CD8-positive, alpha-beta memory T cell (primary cell): ENCODE measurements at regions not wholly inside any gene's neighbourhood (a gene's known extent, or its start where the extent isn't known, plus 50 kb on each side); places are given as distances from the start of the nearest gene placed in this dataset.
"Not testable (repeated sequence)": the region's sequence is repeated elsewhere in the genome, so short reads cannot be mapped to it uniquely, and the experiment has no call there.

Experiments
- CTCF ChIA-PET: fragments of 350-600 bp; sonication (Branson Sonifier 250); formaldehyde crosslinking; loops from one replicate; lab custom pipeline; 2021; ENCODE audit warnings: antibody characterized with exemption; lab: Charles Lee
- POLR2A ChIA-PET: fragments of 350-600 bp; sonication (Branson Sonifier 250); formaldehyde crosslinking; loops from one replicate; lab custom pipeline; 2021; ENCODE audit warnings: antibody characterized with exemption; lab: Charles Lee
- DNase-seq, 5 donors: peaks; one replicate each; pipeline versions ENCODE4 v3.0.0 to v3.0.0-alpha.2; 2020 to 2022; ENCODE audit warnings: mixed read lengths in 1 of 5
- H3K27ac ChIP-seq: one replicate; pipeline ENCODE4 v1.7.0; 2013; ENCODE audit warnings: low read depth, mild to moderate bottlenecking, low read length, moderate library complexity
- H3K27me3 ChIP-seq: 2 replicates; pipeline ENCODE4 v1.7.0; 2013; ENCODE audit warnings: low read length, mild to moderate bottlenecking; ENCODE audit not compliant: insufficient read depth, poor library complexity, severe bottlenecking
- H3K36me3 ChIP-seq: 2 replicates; pipeline ENCODE4 v1.7.0; 2013; ENCODE audit warnings: mild to moderate bottlenecking, low read length, moderate library complexity; ENCODE audit not compliant: insufficient read depth
- H3K4me1 ChIP-seq: 2 replicates; pipeline ENCODE4 v1.7.0; 2013; ENCODE audit warnings: mild to moderate bottlenecking, low read length, moderate library complexity; ENCODE audit not compliant: insufficient read depth
- H3K4me3 ChIP-seq: 2 replicates; pipeline ENCODE4 v1.7.0; 2013; ENCODE audit warnings: mild to moderate bottlenecking, low read length
- H3K9me3 ChIP-seq: 2 replicates; pipeline ENCODE4 v1.7.0; 2013; ENCODE audit warnings: mild to moderate bottlenecking, low read length
- H3K27ac Mint-ChIP-seq, 8 donors: one replicate each; pipeline ENCODE4 v1.8.0; 2020 to 2021; ENCODE audit warnings: mixed read lengths in 8 of 8, mild to moderate bottlenecking in 6 of 8, inconsistent platforms in 3 of 8, moderate library complexity in 3 of 8
- H3K27me3 Mint-ChIP-seq, 2 donors: one replicate each; pipeline ENCODE4 v1.8.0; 2020 to 2021; ENCODE audit warnings: mixed read lengths in 2 of 2, mild to moderate bottlenecking in 1 of 2, moderate library complexity in 1 of 2
- H3K36me3 Mint-ChIP-seq, 3 donors: one replicate each; pipeline ENCODE4 v1.8.0; 2020 to 2021; ENCODE audit warnings: mixed read lengths in 3 of 3, inconsistent platforms in 1 of 3, mild to moderate bottlenecking in 1 of 3
- H3K4me1 Mint-ChIP-seq, 3 donors: one replicate each; pipeline ENCODE4 v1.8.0; 2020 to 2021; ENCODE audit warnings: mixed read lengths in 3 of 3, inconsistent platforms in 1 of 3, mild to moderate bottlenecking in 1 of 3
- H3K4me3 Mint-ChIP-seq, 7 donors: one replicate each; pipeline ENCODE4 v1.8.0; 2020 to 2021; ENCODE audit warnings: mixed read lengths in 7 of 7, mild to moderate bottlenecking in 6 of 7, moderate library complexity in 4 of 7, inconsistent platforms in 2 of 7
- H3K9me3 Mint-ChIP-seq, 5 donors: one replicate each; pipeline ENCODE4 v1.8.0; 2020 to 2022; ENCODE audit warnings: mixed read lengths in 5 of 5, mild to moderate bottlenecking in 3 of 5, moderate library complexity in 2 of 5, inconsistent platforms in 1 of 5

GRCh38 chr16:59469266-59469665 lies 735.1 kb upstream of the GOT2 start:
- no peaks in the 10 kb centered on the region for H3K4me1 ChIP-seq
- H3K36me3 ChIP-seq: no peaks in the 10 kb centered on the region
- no peaks in the 10 kb centered on the region for H3K9me3 ChIP-seq
- Mint-ChIP-seq H3K4me3 (no peak overlapping the region), H3K27ac (no peak overlapping the region), H3K36me3 (no peaks in the 10 kb centered on the region), H3K4me1 (no peaks in the 10 kb centered on the region), H3K27me3 (no peaks in the 10 kb centered on the region), H3K9me3 (peaks cover 9 to 40% (median 21%) of the 10 kb centered on the region in 5 donors)
- H3K4me3 ChIP-seq: no peak overlapping the region
- CTCF ChIA-PET: no interaction called here
- DNase-seq: no peak
- no peaks in the 10 kb centered on the region for H3K27me3 ChIP-seq
- no peak overlapping the region for H3K27ac ChIP-seq
- POLR2A ChIA-PET: no interaction called here

GRCh38 chr16:59463776-59464175 lies 729.7 kb upstream of the GOT2 start:
- Histone ChIP-seq H3K4me3 (no peak overlapping the region), H3K4me1 (no peaks in the 10 kb centered on the region), H3K27ac (no peak overlapping the region), H3K27me3 (no peaks in the 10 kb centered on the region), H3K9me3 (no peaks in the 10 kb centered on the region), H3K36me3 (no peaks in the 10 kb centered on the region)
- no peak overlapping the region for H3K4me3 Mint-ChIP-seq
- CTCF ChIA-PET: no interaction called here
- no peak for DNase-seq
- H3K36me3 Mint-ChIP-seq: no peaks in the 10 kb centered on the region
- H3K27ac Mint-ChIP-seq: no peak overlapping the region
- POLR2A ChIA-PET: no interaction called here
- no peaks in the 10 kb centered on the region for H3K27me3 Mint-ChIP-seq
- no peaks in the 10 kb centered on the region for H3K4me1 Mint-ChIP-seq
- peaks cover 6 to 36% (median 9%) of the 10 kb centered on the region in 5 donors for H3K9me3 Mint-ChIP-seq

GRCh38 chr16:59459806-59460205 lies 725.7 kb upstream of the GOT2 start:
- H3K4me3 ChIP-seq: no peak overlapping the region
- Mint-ChIP-seq H3K9me3 (peaks cover 3 to 34% (median 10%) of the 10 kb centered on the region in 5 donors), H3K4me3 (no peak overlapping the region), H3K36me3 (no peaks in the 10 kb centered on the region), H3K27me3 (no peaks in the 10 kb centered on the region), H3K27ac (no peak overlapping the region), H3K4me1 (no peaks in the 10 kb centered on the region)
- CTCF ChIA-PET: no interaction called here
- H3K36me3 ChIP-seq: no peaks in the 10 kb centered on the region
- POLR2A ChIA-PET: no interaction called here
- no peaks in the 10 kb centered on the region for H3K9me3 ChIP-seq
- no peaks in the 10 kb centered on the region for H3K4me1 ChIP-seq
- no peak for DNase-seq
- no peaks in the 10 kb centered on the region for H3K27me3 ChIP-seq
- no peak overlapping the region for H3K27ac ChIP-seq

- Mint-ChIP-seq H3K4me1 (no peaks in the 10 kb centered on the region), H3K27ac (no peak overlapping the region), H3K36me3 (no peaks in the 10 kb centered on the region), H3K4me3 (no peak overlapping the region), H3K27me3 (no peaks in the 10 kb centered on the region), H3K9me3 (peaks cover 3 to 51% (median 28%) of the 10 kb centered on the region in 5 donors)
- no peaks in the 10 kb centered on the region for H3K9me3 ChIP-seq
- no peak overlapping the region for H3K4me3 ChIP-seq
- ChIA-PET POLR2A (no interaction called here), CTCF (no interaction called here)
- H3K4me1 ChIP-seq: no peaks in the 10 kb centered on the region
- no peak for DNase-seq
- H3K27ac ChIP-seq: no peak overlapping the region
- no peaks in the 10 kb centered on the region for H3K36me3 ChIP-seq
- no peaks in the 10 kb centered on the region for H3K27me3 ChIP-seq
Measured at GRCh38 chr16:59455497-59455896, 721.4 kb upstream of the GOT2 start.

GRCh38 chr16:59450513-59450912 lies 716.4 kb upstream of the GOT2 start:
- H3K4me1 ChIP-seq, H3K36me3 Mint-ChIP-seq, H3K27ac ChIP-seq, CTCF ChIA-PET, H3K36me3 ChIP-seq, DNase-seq, H3K4me3 Mint-ChIP-seq, H3K4me3 ChIP-seq, H3K9me3 ChIP-seq, POLR2A ChIA-PET, H3K27me3 Mint-ChIP-seq, H3K27me3 ChIP-seq, H3K27ac Mint-ChIP-seq, H3K4me1 Mint-ChIP-seq: not testable (repeated sequence)
- H3K9me3 Mint-ChIP-seq: peaks cover 6 to 40% (median 25%) of the 10 kb centered on the region in 5 donors

GRCh38 chr16:59440502-59440901 lies 706.4 kb upstream of the GOT2 start:
- no peak overlapping the region for H3K27ac Mint-ChIP-seq
- H3K4me3 ChIP-seq: no peak overlapping the region
- no peaks in the 10 kb centered on the region for H3K9me3 ChIP-seq
- H3K27me3 Mint-ChIP-seq: no peaks in the 10 kb centered on the region
- H3K27me3 ChIP-seq: no peaks in the 10 kb centered on the region
- CTCF ChIA-PET: no interaction called here
- no peaks in the 10 kb centered on the region for H3K4me1 ChIP-seq
- H3K4me1 Mint-ChIP-seq: no peaks in the 10 kb centered on the region
- no peak for DNase-seq
- H3K36me3 Mint-ChIP-seq: no peaks in the 10 kb centered on the region
- no peaks in the 10 kb centered on the region for H3K36me3 ChIP-seq
- H3K9me3 Mint-ChIP-seq: peaks cover 3 to 22% (median 7%) of the 10 kb centered on the region in 5 donors
- H3K27ac ChIP-seq: no peak overlapping the region
- H3K4me3 Mint-ChIP-seq: no peak overlapping the region
- POLR2A ChIA-PET: no interaction called here

- no peaks in the 10 kb centered on the region for H3K36me3 Mint-ChIP-seq
- POLR2A ChIA-PET: no interaction called here
Measured at GRCh38 chr16:59432896-59433295, 698.8 kb upstream of the GOT2 start.

GRCh38 chr16:59432276-59432675 lies 698.2 kb upstream of the GOT2 start:
- Histone ChIP-seq H3K27ac (no peak overlapping the region), H3K27me3 (no peaks in the 10 kb centered on the region), H3K36me3 (no peaks in the 10 kb centered on the region), H3K4me3 (no peak overlapping the region), H3K4me1 (no peaks in the 10 kb centered on the region), H3K9me3 (no peaks in the 10 kb centered on the region)
- ChIA-PET CTCF (no interaction called here), POLR2A (no interaction called here)
- H3K27me3 Mint-ChIP-seq: no peaks in the 10 kb centered on the region
- no peaks in the 10 kb centered on the region for H3K4me1 Mint-ChIP-seq
- H3K36me3 Mint-ChIP-seq: no peaks in the 10 kb centered on the region
- H3K9me3 Mint-ChIP-seq: peaks cover 0 to 36% (median 7%) of the 10 kb centered on the region in 5 donors
- H3K4me3 Mint-ChIP-seq: no peak overlapping the region
- H3K27ac Mint-ChIP-seq: no peak overlapping the region
- DNase-seq: no peak

More at GRCh38 chr16:59432896-59433295, 698.8 kb upstream of the GOT2 start:
- no peaks in the 10 kb centered on the region for H3K4me1 ChIP-seq
- Mint-ChIP-seq H3K4me1 (no peaks in the 10 kb centered on the region), H3K9me3 (peaks cover 0 to 41% (median 7%) of the 10 kb centered on the region in 5 donors), H3K27ac (no peak overlapping the region), H3K27me3 (no peaks in the 10 kb centered on the region), H3K4me3 (no peak overlapping the region)
- no peaks in the 10 kb centered on the region for H3K9me3 ChIP-seq
- H3K36me3 ChIP-seq: no peaks in the 10 kb centered on the region
- DNase-seq: no peak
- CTCF ChIA-PET: no interaction called here
- no peak overlapping the region for H3K4me3 ChIP-seq
- no peak overlapping the region for H3K27ac ChIP-seq
- H3K27me3 ChIP-seq: no peaks in the 10 kb centered on the region
